ENCODE measurements at regions not wholly inside any gene's neighbourhood (a gene's known extent, or its start where the extent isn't known, plus 50 kb on each side); places are given as distances from the start of the nearest gene placed in this dataset.
"Not testable (repeated sequence)": the region's sequence is repeated elsewhere in the genome, so short reads cannot be mapped to it uniquely, and the experiment has no call there.

- not testable (repeated sequence) for DNase-seq
Measured at GRCh38 chr16:88148682-88149081, 197.4 kb downstream of the BANP start.

- DNase-seq = not testable (repeated sequence)
Measured at GRCh38 chr16:88149158-88149603, 197.9 kb downstream of the BANP start.

- not testable (repeated sequence) for DNase-seq
Measured at GRCh38 chr16:88149663-88150062, 198.4 kb downstream of the BANP start.

GRCh38 chr16:88150456-88151128 lies 199.4 kb downstream of the BANP start:
- not testable (repeated sequence) for DNase-seq

- DNase-seq = not testable (repeated sequence)
Measured at GRCh38 chr16:88151129-88151499, 199.9 kb downstream of the BANP start.

- peak; percentile 88 for DNase-seq
Measured at GRCh38 chr16:88151859-88152843, 200.9 kb downstream of the BANP start.

GRCh38 chr16:88152879-88153278 lies 201.6 kb downstream of the BANP start:
- DNase-seq = peak; percentile 65

GRCh38 chr16:88153516-88153915 lies 202.3 kb downstream of the BANP start:
- not testable (repeated sequence) for DNase-seq

GRCh38 chr16:88154886-88155285 lies 203.7 kb downstream of the BANP start:
- DNase-seq = not testable (repeated sequence)

GRCh38 chr16:88155681-88156080 lies 204.4 kb downstream of the BANP start:
- not testable (repeated sequence) for DNase-seq

GRCh38 chr16:88156640-88157283 lies 205.5 kb downstream of the BANP start:
- not testable (repeated sequence) for DNase-seq

GRCh38 chr16:88157686-88158085 lies 206.5 kb downstream of the BANP start:
- not testable (repeated sequence) for DNase-seq

- DNase-seq = not testable (repeated sequence)
Measured at GRCh38 chr16:88158256-88159045, 207.2 kb downstream of the BANP start.

- not testable (repeated sequence) for DNase-seq
Measured at GRCh38 chr16:88159046-88159896, 208.0 kb downstream of the BANP start.

GRCh38 chr16:88159897-88160335 lies 208.7 kb downstream of the BANP start:
- not testable (repeated sequence) for DNase-seq

- not testable (repeated sequence) for DNase-seq
Measured at GRCh38 chr16:88161191-88161590, 210.0 kb downstream of the BANP start.

- DNase-seq = not testable (repeated sequence)
Measured at GRCh38 chr16:88161623-88162275, 210.5 kb downstream of the BANP start.

- DNase-seq = not testable (repeated sequence)
Measured at GRCh38 chr16:88162778-88163177, 211.5 kb downstream of the BANP start.

- DNase-seq = not testable (repeated sequence)
Measured at GRCh38 chr16:88164196-88165039, 213.2 kb downstream of the BANP start.
